LoVo (cell line): ENCODE measurements at regions not wholly inside any gene's neighbourhood (a gene's known extent, or its start where the extent isn't known, plus 50 kb on each side); places are given as distances from the start of the nearest gene placed in this dataset.
"Not testable (repeated sequence)": the region's sequence is repeated elsewhere in the genome, so short reads cannot be mapped to it uniquely, and the experiment has no call there.

Experiments
- DNase-seq: peaks from one replicate; pipeline ENCODE4 v3.0.0-alpha.2; 2016; ENCODE audit warnings: low spot score

GRCh38 chr17:73851091-73851490, 206.8 kb upstream of the SDK2 start:
- no peak for DNase-seq

DNA sequence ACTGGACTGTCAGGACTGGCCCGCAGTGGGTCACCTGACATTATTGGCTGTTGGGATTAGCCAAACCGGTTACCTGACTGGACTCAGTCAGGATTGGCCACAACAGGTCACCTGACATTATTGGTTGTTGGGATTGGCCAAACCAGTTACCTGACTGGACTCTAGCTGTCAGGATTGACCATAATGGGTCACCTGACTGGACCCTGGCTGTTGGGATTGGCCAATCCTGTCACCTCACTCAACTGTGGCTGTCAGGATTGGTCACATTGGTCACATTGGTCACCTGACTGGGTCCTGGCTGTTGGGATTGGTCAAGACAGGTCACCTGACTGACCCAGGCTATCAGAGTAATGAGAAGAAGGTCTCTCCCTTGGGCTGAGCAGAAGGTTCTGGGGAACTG, 207.7 kb upstream of the SDK2 start:
- no peak for DNase-seq

DNA sequence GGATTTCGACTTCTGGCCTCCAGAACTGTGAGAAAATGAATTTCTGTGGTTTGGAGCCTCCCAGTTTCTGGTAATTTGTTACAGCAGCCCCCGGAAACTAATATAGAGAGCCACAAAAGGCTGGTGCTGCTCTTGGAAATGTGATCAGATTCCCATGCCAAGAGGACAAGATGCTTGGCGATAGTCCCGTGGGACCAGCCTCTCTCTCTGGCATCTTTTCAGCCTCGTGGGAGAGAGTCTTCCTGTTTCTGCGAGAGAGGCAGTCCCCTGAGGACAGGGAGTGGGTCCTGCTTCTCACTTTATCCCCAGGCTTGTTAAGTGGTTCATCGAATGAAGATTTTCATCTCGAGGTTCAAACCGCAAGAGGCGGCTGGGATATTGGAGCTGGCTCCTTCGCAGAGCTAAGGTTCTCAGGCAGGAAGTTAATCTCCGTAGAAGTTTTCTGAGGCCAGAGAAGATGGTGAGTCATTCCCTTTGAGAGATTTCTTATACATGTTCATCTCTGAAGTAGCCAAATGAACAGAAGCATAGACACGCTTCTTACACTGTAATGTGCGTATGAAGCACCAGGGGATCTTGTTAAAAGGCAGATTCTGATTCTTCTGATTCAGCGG, 211.6 kb upstream of the SDK2 start:
- DNase-seq, result no peak

DNA sequence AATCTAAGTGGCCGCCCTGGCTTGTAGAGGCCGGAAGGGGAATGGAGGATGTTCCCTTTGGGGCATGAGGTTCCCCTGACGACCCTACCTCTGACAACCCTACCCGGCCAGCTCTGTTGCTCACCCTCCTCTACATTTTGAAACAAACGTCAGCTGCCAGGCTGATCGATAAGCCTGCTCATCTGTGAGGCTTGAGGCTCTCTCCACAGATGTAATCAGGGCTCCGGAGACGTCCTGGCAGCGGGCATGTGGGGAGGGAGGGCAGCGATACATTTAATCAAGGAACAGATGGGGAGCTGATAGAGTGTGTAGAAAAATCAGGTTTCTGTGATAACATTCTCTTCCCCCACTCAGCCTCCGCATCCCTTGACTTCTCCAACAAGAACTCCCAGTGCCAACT, 212.3 kb upstream of the SDK2 start:
- no peak for DNase-seq

DNA sequence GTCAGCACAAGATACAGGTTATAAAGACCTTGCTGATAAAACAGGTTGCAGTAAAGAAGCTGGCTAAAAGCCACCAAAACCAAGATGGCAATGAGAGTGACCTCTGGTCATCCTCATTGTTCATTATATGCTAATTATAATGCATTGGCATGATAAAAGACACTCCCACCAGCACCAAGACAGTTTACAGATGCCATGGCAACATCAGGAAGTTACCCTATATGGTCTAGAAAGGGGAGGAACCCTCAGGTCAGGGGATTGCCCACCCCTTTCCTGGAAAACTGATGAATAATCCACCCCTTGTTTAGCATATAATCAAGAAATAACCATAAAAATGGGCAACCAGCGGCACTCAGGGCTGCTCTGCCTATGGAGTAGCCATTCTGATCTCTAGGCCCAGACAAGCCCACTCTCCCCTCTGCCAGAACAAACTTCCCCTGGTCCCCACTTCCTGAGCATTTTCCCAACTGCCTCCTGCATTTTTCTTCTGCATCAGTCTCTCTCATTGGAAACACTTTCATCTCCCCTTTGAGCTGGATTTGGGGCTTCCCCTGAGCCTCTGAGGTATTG, 215.3 kb upstream of the SDK2 start:
- DNase-seq, result not testable (repeated sequence)

DNA sequence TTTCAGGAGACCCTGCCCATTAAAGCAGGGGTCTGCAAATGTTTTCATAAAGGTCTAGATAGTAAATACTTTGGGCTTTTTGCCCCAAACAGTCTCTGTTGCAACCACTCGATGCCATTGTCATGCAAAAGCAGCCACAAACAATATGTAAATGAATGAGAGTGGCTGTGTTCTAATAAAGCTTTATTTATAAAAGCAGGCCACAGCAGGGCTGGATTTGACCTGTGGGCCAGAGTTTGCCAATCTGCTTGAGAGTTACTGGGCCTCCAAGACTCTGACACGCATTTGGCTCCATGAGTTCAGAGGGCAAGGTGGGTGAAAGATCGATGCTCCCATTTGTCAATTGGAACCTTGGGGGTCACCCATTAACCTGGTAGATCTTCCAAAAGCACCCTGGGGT, 217.3 kb upstream of the SDK2 start:
- DNase-seq, result no peak

DNA sequence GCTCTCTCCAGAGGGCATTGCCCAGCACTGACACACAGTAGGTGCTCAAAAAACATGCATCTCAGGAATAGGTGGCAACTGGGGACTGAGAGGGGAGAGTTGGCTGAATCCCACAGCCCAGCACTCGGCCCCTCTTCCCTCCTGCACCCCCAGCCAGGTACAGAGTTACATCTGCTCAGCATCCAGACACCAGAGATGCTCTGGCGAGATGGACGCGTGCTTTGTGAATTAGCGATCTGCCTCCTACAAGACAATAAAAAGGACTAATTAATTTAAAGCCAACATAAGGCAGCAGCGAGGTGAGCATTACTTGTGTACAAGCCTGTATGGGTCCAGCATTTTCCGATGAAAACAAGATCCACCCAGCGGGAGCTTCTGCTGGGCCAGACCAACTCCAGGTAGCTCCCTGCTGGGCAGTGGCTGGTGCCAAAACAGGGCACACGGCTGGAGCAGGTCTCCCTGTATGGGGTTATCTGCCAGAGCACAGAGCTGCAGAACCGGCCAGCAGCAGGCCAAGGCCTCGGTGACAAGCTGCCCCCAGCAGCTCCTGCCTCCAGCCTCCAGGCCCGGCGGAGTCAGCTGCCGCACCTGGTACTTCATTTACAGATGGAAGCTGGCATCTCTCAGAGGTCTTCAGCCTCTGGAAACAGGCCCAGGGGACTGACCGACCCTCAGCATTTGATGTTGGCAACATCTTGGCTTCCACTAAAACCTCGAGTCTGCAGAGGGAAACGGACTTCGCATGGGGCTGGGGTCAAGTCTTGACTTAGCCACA, 219.7 kb upstream of the SDK2 start:
- DNase-seq, result no peak

- no peak for DNase-seq
Measured at GRCh38 chr17:73865831-73866230, 221.6 kb upstream of the SDK2 start.

DNA sequence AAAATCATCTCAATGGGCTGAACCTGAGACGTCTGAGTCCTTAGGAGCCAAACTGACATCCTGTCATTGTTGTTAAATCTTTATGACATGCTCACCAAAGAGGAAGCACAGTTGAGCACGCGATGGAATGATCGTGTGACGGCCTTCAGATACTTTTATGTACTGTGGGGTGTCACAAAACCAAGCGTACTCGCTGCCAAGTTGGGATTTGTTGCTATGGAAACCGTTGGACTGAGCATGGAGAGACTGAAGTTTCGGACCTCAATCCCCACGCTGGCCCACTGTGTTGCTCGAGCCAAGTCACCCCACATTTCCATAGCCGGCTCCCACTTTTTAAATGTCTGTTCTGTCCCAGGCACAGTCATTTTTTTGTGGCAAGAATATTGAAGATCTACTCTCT, 222.8 kb upstream of the SDK2 start:
- no peak for DNase-seq

DNA sequence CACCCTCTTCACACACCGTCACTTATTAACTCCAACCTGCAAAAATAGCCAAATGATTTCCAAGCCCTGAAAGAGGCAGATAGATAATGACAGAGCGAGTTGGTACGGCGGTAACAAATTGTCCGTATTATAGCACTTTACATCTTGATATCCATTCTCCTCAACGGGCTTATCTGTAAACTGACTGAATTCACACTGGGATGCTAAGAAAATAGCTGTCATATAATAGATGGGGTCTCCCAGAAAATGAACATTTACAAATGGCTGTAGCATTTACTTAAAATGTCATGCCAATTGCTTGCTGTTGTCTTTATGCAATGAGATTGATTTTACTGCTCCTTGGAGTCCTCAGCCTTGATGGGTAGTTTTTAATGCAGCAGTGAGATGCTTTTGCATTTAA, 225.8 kb upstream of the SDK2 start:
- no peak for DNase-seq

GRCh38 chr17:73870473-73870872, 226.2 kb upstream of the SDK2 start:
- no peak for DNase-seq

DNA sequence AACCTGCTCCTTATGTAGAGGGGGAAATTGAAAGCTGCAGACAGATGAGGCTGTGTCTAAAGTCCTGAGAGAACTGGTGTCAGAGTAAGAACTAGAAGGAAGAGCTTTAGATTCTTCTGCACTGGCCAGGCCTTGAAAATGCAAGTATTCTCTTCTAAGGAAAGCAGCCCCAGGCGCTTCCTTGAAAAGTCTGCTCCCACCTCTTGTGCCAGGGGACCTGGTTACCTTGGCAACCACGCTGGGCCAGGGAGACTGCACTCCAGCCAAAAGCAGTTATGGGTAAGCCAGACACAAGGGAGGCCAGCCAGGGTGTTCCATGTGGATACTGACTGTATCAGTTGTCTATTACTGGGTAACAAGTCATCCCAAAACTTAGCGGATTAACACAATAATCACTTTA, 228.6 kb upstream of the SDK2 start:
- DNase-seq, result no peak

GRCh38 chr17:73874008-73874720, 229.9 kb upstream of the SDK2 start:
- DNase-seq, result no peak

- DNase-seq, result no peak
Measured at GRCh38 chr17:73875346-73875745, 231.1 kb upstream of the SDK2 start.

DNA sequence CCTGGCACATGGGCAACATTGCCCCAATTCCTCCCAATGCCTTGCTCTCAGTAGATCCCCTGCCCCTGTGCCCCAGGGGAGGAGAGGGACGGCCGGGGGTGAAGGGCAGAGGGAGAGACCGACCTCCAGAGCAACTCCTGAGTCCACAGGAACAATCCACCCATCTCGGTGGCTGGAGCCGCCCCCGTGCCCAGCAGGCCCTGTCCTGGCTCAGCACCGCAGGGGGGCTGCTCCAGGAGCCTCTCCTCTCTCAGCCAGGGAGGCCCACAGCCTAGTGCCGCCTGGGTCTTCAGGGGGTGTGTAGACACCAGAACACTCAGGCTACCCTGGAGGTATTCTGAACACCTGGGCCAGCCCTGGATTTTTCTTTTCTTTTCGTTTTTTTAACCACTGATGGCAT, 233.7 kb upstream of the SDK2 start:
- no peak for DNase-seq

- DNase-seq, result no peak
Measured at GRCh38 chr17:73878923-73879322, 234.7 kb upstream of the SDK2 start.

DNA sequence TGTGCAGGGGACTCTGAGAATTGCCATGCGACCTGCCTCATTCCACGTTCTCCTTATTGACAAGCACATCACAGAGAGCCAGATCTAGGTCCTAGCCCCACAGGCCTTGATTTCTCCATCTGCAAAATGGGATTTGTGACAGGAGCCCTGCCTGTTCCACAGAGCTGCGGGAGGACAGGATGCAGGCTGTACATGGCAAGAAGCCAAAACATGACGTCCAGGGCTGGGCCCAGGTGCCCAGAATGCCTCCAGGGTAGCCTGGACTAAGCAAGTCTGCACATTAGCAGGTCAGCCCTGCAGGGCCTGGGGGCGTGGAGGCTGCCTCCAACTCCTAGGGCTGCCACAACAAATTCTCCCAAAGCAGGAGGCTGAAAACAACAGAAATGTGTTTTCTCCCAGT, 235.7 kb upstream of the SDK2 start:
- no peak for DNase-seq

- DNase-seq, result no peak
Measured at GRCh38 chr17:73882590-73882989, 238.3 kb upstream of the SDK2 start.

- no peak for DNase-seq
Measured at GRCh38 chr17:73883175-73883574, 238.9 kb upstream of the SDK2 start.

- DNase-seq, result no peak
Measured at GRCh38 chr17:73887739-73888138, 243.5 kb upstream of the SDK2 start.

DNA sequence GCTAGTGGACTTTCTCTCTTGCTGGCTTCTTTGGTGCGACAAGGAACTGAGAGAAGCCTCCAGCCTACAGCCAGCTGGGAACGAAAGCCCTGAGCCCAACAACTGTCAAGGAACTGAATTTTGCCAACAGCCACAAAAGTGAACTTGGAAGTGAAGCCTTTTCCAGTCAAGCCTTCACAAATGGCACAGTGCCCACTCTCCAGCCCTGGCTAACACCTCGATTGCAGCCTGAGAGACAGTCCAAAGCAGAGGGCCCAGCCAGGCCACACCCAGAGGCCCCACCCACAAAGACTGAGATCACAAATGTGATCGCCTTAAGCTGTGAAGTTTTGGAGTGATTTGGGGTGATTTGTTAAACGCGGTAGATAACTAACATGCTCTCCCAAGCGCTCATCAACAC, 244.6 kb upstream of the SDK2 start:
- no peak for DNase-seq

GRCh38 chr17:73889439-73889838, 245.2 kb upstream of the SDK2 start:
- DNase-seq, result no peak

DNA sequence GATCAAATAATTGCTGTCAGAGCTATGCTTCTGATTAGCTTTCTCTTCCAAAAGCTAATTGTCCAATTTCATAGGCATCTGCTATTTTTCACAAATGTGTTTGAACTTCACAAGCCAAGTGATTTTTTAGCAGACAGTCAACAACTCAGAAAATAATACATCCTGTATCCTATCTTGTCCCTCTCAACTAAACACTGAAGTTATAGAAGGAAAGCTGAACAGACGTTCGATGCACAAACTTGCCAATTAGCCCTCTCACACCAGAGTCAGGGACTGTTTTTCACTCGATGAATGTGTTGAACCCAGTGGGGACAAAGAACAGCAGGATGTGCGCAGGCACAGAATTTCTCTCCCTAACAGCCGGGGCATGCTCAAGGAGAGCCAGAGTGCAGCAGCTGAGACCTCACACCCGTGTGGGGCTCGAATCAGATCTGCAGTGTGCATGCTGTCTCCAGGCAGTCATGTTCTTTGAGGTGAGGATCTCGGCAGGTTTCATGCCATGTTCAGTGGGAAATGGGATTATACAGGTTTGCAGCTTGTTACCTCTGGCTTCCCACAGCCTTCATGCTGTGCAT, 246.7 kb upstream of the SDK2 start:
- DNase-seq, result no peak
